Neutrophil (primary cell): ENCODE measurements at regions not wholly inside any gene's neighbourhood (a gene's known extent, or its start where the extent isn't known, plus 50 kb on each side); places are given as distances from the start of the nearest gene placed in this dataset.

Source experiments
- H3K27ac ChIP-seq: fragments of 200-600 bp; sonication (generic); 2 replicates; pipeline ENCODE4 v1.5.1; 2016; ENCODE audit warnings: mild to moderate bottlenecking, moderate library complexity
- H3K27me3 ChIP-seq: fragments of 200-600 bp; sonication (generic); 2 replicates; pipeline ENCODE4 v1.6.0; 2016; ENCODE audit warnings: mild to moderate bottlenecking
- H3K36me3 ChIP-seq: fragments of 200-600 bp; sonication (generic); 2 replicates; pipeline ENCODE4 v1.5.1; 2017
- H3K4me1 ChIP-seq, 2 experiments: fragments of 200-600 bp in 1 of 2; sonication (generic) in 1 of 2; 1 replicate in 1 of 2; 2 replicates in 1 of 2; pipeline versions ENCODE4 v1.5.1 to v1.6.1; 2013 to 2016; ENCODE audit warnings: low read depth in 1 of 2, low read length in 1 of 2, mild to moderate bottlenecking in 1 of 2, moderate library complexity in 1 of 2; ENCODE audit not compliant: control insufficient read depth in 1 of 2, insufficient read depth in 1 of 2
- H3K4me3 ChIP-seq, 2 experiments: fragments of 200-600 bp in 1 of 2; sonication (generic) in 1 of 2; 1 replicate in 1 of 2; 2 replicates in 1 of 2; pipeline ENCODE4 v1.5.1; 2013 to 2016; ENCODE audit warnings: low read depth in 1 of 2, low read length in 1 of 2, mild to moderate bottlenecking in 1 of 2, moderate library complexity in 1 of 2
- H3K9me3 ChIP-seq: fragments of 200-600 bp; sonication (generic); 2 replicates; pipeline ENCODE4 v1.5.1; 2016
- CTCF ChIP-seq: fragments of 200-600 bp; sonication (generic); IDR thresholded peaks from 2 replicates; pipeline ENCODE4 v1.5.1; 2016; ENCODE audit warnings: antibody characterized with exemption

- Histone ChIP-seq H3K9me3 (no peaks in the 10 kb centered on the region), H3K27ac (no peak overlapping the region)
- no peak for TF ChIP-seq CTCF
Measured at GRCh38 chr5:4019009-4019769, 423.6 kb downstream of the IRX1 start.

GRCh38 chr5:4019841-4020240, 424.2 kb downstream of the IRX1 start:
- TF ChIP-seq CTCF: no peak
- Histone ChIP-seq H3K36me3 (no peaks in the 10 kb centered on the region), H3K27me3 (no peaks in the 10 kb centered on the region), H3K4me1 (no peaks in the 10 kb centered on the region), H3K27ac (no peak overlapping the region), H3K4me3 (no peak overlapping the region), H3K9me3 (no peaks in the 10 kb centered on the region)

More at GRCh38 chr5:4019009-4019769, 423.6 kb downstream of the IRX1 start:
- no peak overlapping the region for H3K4me3 ChIP-seq
- H3K27me3 ChIP-seq: no peaks in the 10 kb centered on the region
- no peaks in the 10 kb centered on the region for H3K4me1 ChIP-seq
- no peaks in the 10 kb centered on the region for H3K36me3 ChIP-seq

GRCh38 chr5:4020400-4020799, 424.8 kb downstream of the IRX1 start:
- TF ChIP-seq CTCF: no peak
- Histone ChIP-seq H3K27ac (no peak overlapping the region), H3K9me3 (no peaks in the 10 kb centered on the region), H3K4me1 (no peaks in the 10 kb centered on the region), H3K4me3 (no peak overlapping the region), H3K36me3 (no peaks in the 10 kb centered on the region), H3K27me3 (no peaks in the 10 kb centered on the region)

- Histone ChIP-seq H3K36me3 (no peaks in the 10 kb centered on the region), H3K27ac (no peak overlapping the region), H3K9me3 (no peaks in the 10 kb centered on the region), H3K4me3 (no peak overlapping the region), H3K4me1 (no peaks in the 10 kb centered on the region), H3K27me3 (no peaks in the 10 kb centered on the region)
- no peak for TF ChIP-seq CTCF
Measured at GRCh38 chr5:4022056-4022670, 426.5 kb downstream of the IRX1 start.

- no peaks in the 10 kb centered on the region for H3K36me3 ChIP-seq
- H3K4me3 ChIP-seq: no peak overlapping the region
- no peaks in the 10 kb centered on the region for H3K4me1 ChIP-seq
- no peak for TF ChIP-seq CTCF
- no peak overlapping the region for H3K27ac ChIP-seq
- H3K27me3 ChIP-seq: no peaks in the 10 kb centered on the region
- no peaks in the 10 kb centered on the region for H3K9me3 ChIP-seq
Measured at GRCh38 chr5:4023091-4023752, 427.6 kb downstream of the IRX1 start.
